K562 (cell line): ENCODE measurements at regions not wholly inside any gene's neighbourhood (a gene's known extent, or its start where the extent isn't known, plus 50 kb on each side); places are given as distances from the start of the nearest gene placed in this dataset.

Experiments used
- ATAC-seq: fragments of 200-7000 bp; cut with Tn5 transposase; 3 replicates; pipeline ENCODE4 v1.9.1; 2020; ENCODE audit warnings: moderate library complexity
- BruUV-seq: library from RNA; stranded (reverse); fragments of 400-500 nt; replicated peaks from 2 replicates; lab custom pipeline; 2021; lab: Mats Ljungman, UMichigan
- CTCF ChIA-PET: fragments of 300-600 bp; formaldehyde crosslinking; extraction: SDS; loops from one replicate; lab custom pipeline; 2021; ENCODE audit warnings: low intra/inter-chr PET ratio; lab: Yijun Ruan, JAX
- POLR2A ChIA-PET: fragments of 300-600, 350-650 bp; sonication (Branson Sonifier 250); formaldehyde crosslinking; extraction: SDS; loops from one replicate; lab custom pipeline; 2021; ENCODE audit warnings: antibody characterized with exemption, inconsistent platforms; lab: Yijun Ruan, JAX
- DNase-seq, 4 experiments: peaks; one replicate each; pipeline versions ENCODE4 v3.0.0 to v3.0.0-alpha.2; 2011 to 2018; ENCODE audit warnings: low spot score in 3 of 4, mixed read lengths in 3 of 4; ENCODE audit errors: extremely low read depth in 1 of 4
- FAIRE-seq: peaks from 2 replicates; lab custom pipeline; 2011; peaks lifted over from hg19 to GRCh38; lab: Jason Lieb, UNC
- H2AFZ ChIP-seq: 2 replicates; pipeline ENCODE4 v1.6.0; 2011; ENCODE audit warnings: low read depth, low read length, control low read depth, inconsistent platforms
- H3K27ac ChIP-seq: fragments of 200-600 bp; 3 replicates; pipeline ENCODE4 v1.8.0; 2011; ENCODE audit warnings: low read depth, mild to moderate bottlenecking, control low read depth, inconsistent platforms, low read length, moderate library complexity, mixed read lengths; ENCODE audit errors: extremely low read depth
- H3K27me3 ChIP-seq, 2 experiments: fragments of 300-600 bp in 1 of 2; 2 replicates in 1 of 2; 3 replicates in 1 of 2; pipeline versions ENCODE4 v1.6.0 to v1.8.0; 2011; ENCODE audit warnings: inconsistent platforms in 2 of 2, low read length in 2 of 2, mild to moderate bottlenecking in 1 of 2, mixed read lengths in 1 of 2, moderate library complexity in 1 of 2; ENCODE audit not compliant: control insufficient read depth in 2 of 2, insufficient read depth in 2 of 2
- H3K36me3 ChIP-seq: fragments of 300-600 bp; 3 replicates; pipeline ENCODE4 v1.8.0; 2011; ENCODE audit warnings: mild to moderate bottlenecking, low read length, inconsistent platforms; ENCODE audit not compliant: control insufficient read depth, insufficient read depth
- H3K4me1 ChIP-seq, 2 experiments: fragments of 200-600 bp in 1 of 2; replicated peaks in 1 of 2; 2 replicates in 1 of 2; 3 replicates in 1 of 2; pipeline versions ENCODE4 v1.5.1 to v1.8.0; 2011; ENCODE audit warnings: inconsistent platforms in 2 of 2, low read length in 2 of 2, mild to moderate bottlenecking in 1 of 2, mixed read lengths in 1 of 2, moderate library complexity in 1 of 2; ENCODE audit not compliant: control insufficient read depth in 2 of 2, insufficient read depth in 2 of 2
- H3K4me2 ChIP-seq: 2 replicates; pipeline ENCODE4 v1.6.1; 2011; ENCODE audit warnings: low read length, control low read depth, inconsistent platforms, mixed read lengths; ENCODE audit not compliant: insufficient read depth
- H3K4me3 ChIP-seq: fragments of 200-600 bp; sonication (generic), shearing (Covaris generic); 2 replicates; pipeline ENCODE4 v1.5.1; 2016; ENCODE audit warnings: control low read depth, inconsistent platforms
- H3K79me2 ChIP-seq: fragments of 200-600 bp; 3 replicates; pipeline ENCODE4 v1.8.0; 2011; ENCODE audit warnings: low read length, inconsistent platforms; ENCODE audit not compliant: control insufficient read depth, insufficient read depth
- H3K9ac ChIP-seq, 2 experiments: 2 replicates each; pipeline versions ENCODE4 v1.6.0 to v1.6.1; 2011; ENCODE audit warnings: low read depth in 2 of 2, low read length in 2 of 2, control low read depth in 1 of 2, inconsistent platforms in 1 of 2, mild to moderate bottlenecking in 1 of 2, mixed read lengths in 1 of 2; ENCODE audit not compliant: insufficient read depth in 1 of 2
- H3K9me1 ChIP-seq: one replicate; pipeline ENCODE4 v1.6.0; 2011; ENCODE audit warnings: inconsistent platforms, mild to moderate bottlenecking, low read length, moderate library complexity; ENCODE audit not compliant: control insufficient read depth, insufficient read depth
- H3K9me3 ChIP-seq: replicated peaks from 2 replicates; pipeline ENCODE4 v1.5.1; 2011; ENCODE audit warnings: low read depth, low read length, inconsistent platforms; ENCODE audit not compliant: control insufficient read depth, insufficient read depth
- H4K20me1 ChIP-seq: replicated peaks from 2 replicates; pipeline ENCODE4 v1.6.1; 2011; ENCODE audit warnings: low read length, inconsistent platforms, mixed read lengths; ENCODE audit not compliant: control insufficient read depth, insufficient read depth
- ATF3 ChIP-seq, 2 experiments: fragments of 450-650 bp in 1 of 2; sonication (generic) in 1 of 2; formaldehyde crosslinking in 1 of 2; IDR thresholded peaks in 1 of 2; conservative IDR thresholded peaks in 1 of 2; 2 replicates each; pipeline versions ENCODE4 v1.6.1 to v1.8.1; 2016 to 2023; ENCODE audit warnings: mild to moderate bottlenecking in 2 of 2, moderate library complexity in 2 of 2, inconsistent platforms in 1 of 2, missing genetic modification reagents in 1 of 2
- ATF4 ChIP-seq: fragments of 450-650 bp; formaldehyde crosslinking; IDR thresholded peaks from 2 replicates; pipeline ENCODE4 v1.4.0; 2022; ENCODE audit warnings: mild to moderate bottlenecking, moderate library complexity
- CBX5 ChIP-seq: IDR thresholded peaks from 2 replicates; pipeline ENCODE4 v1.6.1; 2014; ENCODE audit warnings: low read depth, borderline replicate concordance
- CSDE1 ChIP-seq, 2 experiments: fragments of 450-650 bp; IDR thresholded peaks; 2 replicates each; pipeline ENCODE4 v1.6.1; 2016; ENCODE audit warnings: mild to moderate bottlenecking in 1 of 2
- DLX4 ChIP-seq: fragments of 250-450 bp; sonication (Bioruptor Pico); IDR thresholded peaks from 2 replicates; pipeline ENCODE4 v1.6.1; 2021; ENCODE audit warnings: mild to moderate bottlenecking
- HDGF ChIP-seq: fragments of 450-650 bp; IDR thresholded peaks from 2 replicates; pipeline ENCODE4 v1.6.1; 2016
- MXI1 ChIP-seq: IDR thresholded peaks from 2 replicates; pipeline ENCODE4 v1.6.1; 2011; ENCODE audit warnings: low read depth, mild to moderate bottlenecking, improper control_type of control experiment, low read length
- NR2C2 ChIP-seq, 2 experiments: fragments of 200-800 bp in 1 of 2; sonication (Bioruptor generic) in 1 of 2; sonication (generic) in 1 of 2; formaldehyde crosslinking in 1 of 2; IDR thresholded peaks; 2 replicates each; pipeline versions ENCODE4 v1.6.1 to v1.8.0; 2016 to 2022; ENCODE audit warnings: mild to moderate bottlenecking in 1 of 2, missing compliant biosample characterization in 1 of 2, missing genetic modification characterization in 1 of 2, missing genetic modification reagents in 1 of 2
- PHB ChIP-seq: fragments of 250-450 bp; sonication (Bioruptor Pico); IDR thresholded peaks from 2 replicates; pipeline ENCODE4 v1.5.0; 2021
- POLR2AphosphoS5 ChIP-seq: IDR thresholded peaks from 2 replicates; pipeline ENCODE4 v1.6.1; 2011; ENCODE audit warnings: mild to moderate bottlenecking, low read depth, low read length, moderate library complexity; ENCODE audit not compliant: control insufficient read depth, insufficient read depth
- RBM22 ChIP-seq: fragments of 200-400 bp; formaldehyde crosslinking; IDR thresholded peaks from 2 replicates; pipeline ENCODE4 v1.6.1; 2018; ENCODE audit warnings: low read length, low read depth; ENCODE audit not compliant: poor library complexity, severe bottlenecking
- RREB1 ChIP-seq: fragments of 250-450 bp; sonication (Bioruptor Pico); IDR thresholded peaks from 2 replicates; pipeline ENCODE4 v1.4.0; 2020
- TEAD1 ChIP-seq, 2 experiments: fragments of 450-650 bp in 1 of 2; sonication (generic) in 1 of 2; formaldehyde crosslinking; IDR thresholded peaks; 2 replicates each; pipeline versions ENCODE4 v1.4.0 to v1.8.0; 2020 to 2022; ENCODE audit warnings: mild to moderate bottlenecking in 2 of 2, missing genetic modification reagents in 1 of 2
- ZNF76 ChIP-seq: fragments of 250-450 bp; sonication (Bioruptor Pico); IDR thresholded peaks from 2 replicates; pipeline ENCODE4 v1.4.0; 2020; ENCODE audit warnings: mild to moderate bottlenecking, moderate library complexity, borderline replicate concordance
- ZNF766 ChIP-seq: fragments of 200-800 bp; sonication (Bioruptor generic); conservative IDR thresholded peaks from 2 replicates; pipeline ENCODE4 v1.6.1; 2016; ENCODE audit warnings: missing genetic modification characterization, missing compliant biosample characterization
- WGBS: fragments of 100-300 bp; shearing (Covaris generic); methylation state at CpG from one replicate; pipeline ENCODE4 v1.1.6; 2016; ENCODE audit warnings: low coverage, mixed read lengths; ENCODE audit not compliant: insufficient coverage; ENCODE audit errors: missing lambda C conversion rate; 5-methylcytosine and 5-hydroxymethylcytosine counted together
- in situ Hi-C: fragments of 300-500 bp; cut with MboI; formaldehyde crosslinking; loops from 4 replicates; pipeline ENCODE4 v1.15.0; 2018; ENCODE audit warnings: inconsistent platforms, mixed read lengths
- intact Hi-C: fragments of 100-400 bp; cut with micrococcal nuclease; formaldehyde crosslinking; loops from 2 replicates; pipeline ENCODE4 v1.14.2; 2022

GRCh38 chr1:177354247-177354646 lies 183.5 kb downstream of the BRINP2 start:
- no peaks in the 10 kb centered on the region; the same call in 1 of the 2 replicates for H3K9me3 ChIP-seq
- FAIRE-seq (no peak), DNase-seq (no peak), ATAC-seq (no peak)
- H3K9ac ChIP-seq, result no peak overlapping the region
- in situ Hi-C loops, result no loop called here
- ChIA-PET CTCF (no interaction called here), POLR2A (interaction anchor here (0.5 kb wide), 1 partner anchor 46 kb away, joined by 3 read pairs; no protein-coding TSS in a partner anchor)
- no peak overlapping the region for H2AFZ ChIP-seq
- no peak overlapping the region for H3K27ac ChIP-seq
- H3K36me3 ChIP-seq, result no peaks in the 10 kb centered on the region
- no peaks in the 10 kb centered on the region for H3K4me1 ChIP-seq
- H3K9me1 ChIP-seq, result no peaks in the 10 kb centered on the region
- intact Hi-C loops, result loop anchor here (10.0 kb wide), 1 partner anchor 459 kb away; no protein-coding TSS in a partner anchor
- 0% methylated on average over 3 of the region's 3 CpGs for WGBS
- no peaks in the 10 kb centered on the region for H3K79me2 ChIP-seq
- H3K4me2 ChIP-seq, result no peak overlapping the region
- H3K4me3 ChIP-seq, result no peak overlapping the region
- no TSS peak for BruUV-seq
- no peaks in the 10 kb centered on the region for H4K20me1 ChIP-seq
- H3K27me3 ChIP-seq, result no peaks in the 10 kb centered on the region
- no peak for TF ChIP-seq PHB (CRISPR knock-in tag)
- no peak for TF ChIP-seq ZNF766 (CRISPR knock-in tag)
- TF ChIP-seq RREB1 (CRISPR knock-in tag), result no peak
- no peak for TF ChIP-seq HDGF
- TF ChIP-seq ATF3 (IDR thresholded peaks at IDR 0.05), result no peak
- no peak for TF ChIP-seq ATF3 (CRISPR knock-in tag; conservative IDR thresholded peaks at IDR 0.05)
- no peak for TF ChIP-seq CBX5
- TF ChIP-seq MXI1, result no peak
- TF ChIP-seq ZNF76 (CRISPR knock-in tag), result no peak
- no peak for TF ChIP-seq RBM22
- no peak for TF ChIP-seq ATF4 (CRISPR knock-in tag)
- TF ChIP-seq TEAD1 (CRISPR knock-in tag; IDR thresholded peaks at IDR 0.05), result no peak
- no peak for TF ChIP-seq NR2C2 (CRISPR knock-in tag; IDR thresholded peaks at IDR 0.05)
- no peak for TF ChIP-seq NR2C2 (tag; IDR thresholded peaks at IDR 0.05)
- no peak for TF ChIP-seq DLX4 (CRISPR knock-in tag)
- no peak for TF ChIP-seq CSDE1 (IDR thresholded peaks at IDR 0.05)
- no peak for TF ChIP-seq POLR2AphosphoS5
